ENCODE measurements at regions not wholly inside any gene's neighbourhood (a gene's known extent, or its start where the extent isn't known, plus 50 kb on each side); places are given as distances from the start of the nearest gene placed in this dataset.

- H3K27ac Mint-ChIP-seq = no peak overlapping the region
- Histone ChIP-seq H3K4me2 (no peak overlapping the region), H3K79me2 (ENCODE audit: low read depth) (no peaks in the 10 kb centered on the region), H3K4me3 (no peak overlapping the region), H3K27ac (no peak overlapping the region), H4K20me1 (ENCODE audit: low read depth) (no peaks in the 10 kb centered on the region), H3F3A (ENCODE audit: low read depth) (no peaks in the 10 kb centered on the region), H3K36me3 (no peaks in the 10 kb centered on the region), H3K4me1 (no peaks in the 10 kb centered on the region), H3K27me3 (no peaks in the 10 kb centered on the region), H3K9me3 (ENCODE audit: low read depth) (peaks cover 17% of the 10 kb centered on the region), H3K9ac (no peak overlapping the region), H2AFZ (replicated peaks) (no peak overlapping the region)
- no peaks in the 10 kb centered on the region for H3K9me3 Mint-ChIP-seq
- H3K27me3 Mint-ChIP-seq (ENCODE audit: insufficient read depth, low read depth) = peaks cover 2% of the 10 kb centered on the region
- H3K4me3 Mint-ChIP-seq = no peak overlapping the region
- TF ChIP-seq, protein P1, sequence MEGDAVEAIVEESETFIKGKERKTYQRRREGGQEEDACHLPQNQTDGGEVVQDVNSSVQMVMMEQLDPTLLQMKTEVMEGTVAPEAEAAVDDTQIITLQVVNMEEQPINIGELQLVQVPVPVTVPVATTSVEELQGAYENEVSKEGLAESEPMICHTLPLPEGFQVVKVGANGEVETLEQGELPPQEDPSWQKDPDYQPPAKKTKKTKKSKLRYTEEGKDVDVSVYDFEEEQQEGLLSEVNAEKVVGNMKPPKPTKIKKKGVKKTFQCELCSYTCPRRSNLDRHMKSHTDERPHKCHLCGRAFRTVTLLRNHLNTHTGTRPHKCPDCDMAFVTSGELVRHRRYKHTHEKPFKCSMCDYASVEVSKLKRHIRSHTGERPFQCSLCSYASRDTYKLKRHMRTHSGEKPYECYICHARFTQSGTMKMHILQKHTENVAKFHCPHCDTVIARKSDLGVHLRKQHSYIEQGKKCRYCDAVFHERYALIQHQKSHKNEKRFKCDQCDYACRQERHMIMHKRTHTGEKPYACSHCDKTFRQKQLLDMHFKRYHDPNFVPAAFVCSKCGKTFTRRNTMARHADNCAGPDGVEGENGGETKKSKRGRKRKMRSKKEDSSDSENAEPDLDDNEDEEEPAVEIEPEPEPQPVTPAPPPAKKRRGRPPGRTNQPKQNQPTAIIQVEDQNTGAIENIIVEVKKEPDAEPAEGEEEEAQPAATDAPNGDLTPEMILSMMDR (IDR thresholded peaks at IDR 0.05) = no peak
- TF ChIP-seq EZH2phosphoT487 (IDR thresholded peaks at IDR 0.05) = no peak
- no peak for TF ChIP-seq EZH2 (IDR thresholded peaks at IDR 0.05)
- H3K36me3 Mint-ChIP-seq = no peaks in the 10 kb centered on the region
- DNase-seq (ENCODE audit: low spot score) = no peak
- H3K4me1 Mint-ChIP-seq = peaks cover 3% of the 10 kb centered on the region
These were observed 480.6 kb upstream of the CYLC2 start for GRCh38 chr9:102514541-102514940.

DNA sequence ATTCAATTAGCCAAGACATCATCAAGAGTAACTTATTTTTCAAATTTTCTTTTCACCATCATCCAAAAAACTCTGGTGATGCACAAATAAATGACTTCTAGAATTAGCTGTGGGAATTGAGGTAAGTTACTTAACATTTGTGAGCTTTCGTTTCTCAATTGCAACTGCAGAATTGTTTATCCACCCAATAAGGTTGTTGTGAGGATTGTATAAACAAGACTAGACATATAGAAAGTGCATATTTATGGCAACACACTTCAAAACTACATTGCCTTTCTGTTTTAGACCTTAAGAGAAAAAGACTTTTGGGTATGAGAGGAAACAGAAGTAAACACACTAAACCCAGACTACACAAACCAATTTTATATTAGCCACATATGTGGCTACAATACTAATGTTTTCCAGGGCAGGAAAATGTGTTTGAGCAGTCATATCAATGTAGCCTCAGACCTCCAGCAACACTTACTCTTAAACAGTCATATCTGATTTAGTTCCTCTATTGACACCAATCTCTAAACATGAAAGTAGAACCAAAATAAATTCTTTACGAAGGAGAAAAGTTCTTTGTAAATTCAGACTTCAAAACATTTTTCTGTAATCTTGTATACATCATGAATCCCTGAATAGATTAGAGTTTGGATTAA is 488.0 kb upstream of the CYLC2 start:
- peaks cover 4% of the 10 kb centered on the region for H3K4me1 Mint-ChIP-seq
- Histone ChIP-seq H3K36me3 (no peaks in the 10 kb centered on the region), H3K27ac (no peak overlapping the region), H3F3A (ENCODE audit: low read depth) (no peaks in the 10 kb centered on the region), H3K4me2 (no peak overlapping the region), H3K4me3 (no peak overlapping the region), H4K20me1 (ENCODE audit: low read depth) (no peaks in the 10 kb centered on the region), H3K9ac (no peak overlapping the region), H3K9me3 (ENCODE audit: low read depth) (peaks cover 22% of the 10 kb centered on the region), H3K79me2 (ENCODE audit: low read depth) (no peaks in the 10 kb centered on the region), H3K27me3 (no peaks in the 10 kb centered on the region), H3K4me1 (no peaks in the 10 kb centered on the region), H2AFZ (replicated peaks) (no peak overlapping the region)
- H3K4me3 Mint-ChIP-seq = no peak overlapping the region
- H3K27me3 Mint-ChIP-seq (ENCODE audit: insufficient read depth, low read depth) = no peaks in the 10 kb centered on the region
- H3K27ac Mint-ChIP-seq = no peak overlapping the region
- H3K9me3 Mint-ChIP-seq = no peaks in the 10 kb centered on the region
- no peaks in the 10 kb centered on the region for H3K36me3 Mint-ChIP-seq
- TF ChIP-seq, protein P1 (IDR thresholded peaks at IDR 0.05) = no peak
- TF ChIP-seq EZH2phosphoT487 (IDR thresholded peaks at IDR 0.05) (no peak), EZH2 (IDR thresholded peaks at IDR 0.05) (no peak)
- no peak for DNase-seq (ENCODE audit: low spot score)

- Histone ChIP-seq H3K9ac (no peak overlapping the region), H3K9me3 (ENCODE audit: low read depth) (peaks cover 22% of the 10 kb centered on the region), H3K27me3 (no peaks in the 10 kb centered on the region), H3K79me2 (ENCODE audit: low read depth) (no peaks in the 10 kb centered on the region), H3K27ac (no peak overlapping the region), H2AFZ (replicated peaks) (no peak overlapping the region), H3K4me3 (no peak overlapping the region), H3F3A (ENCODE audit: low read depth) (no peaks in the 10 kb centered on the region), H4K20me1 (ENCODE audit: low read depth) (no peaks in the 10 kb centered on the region), H3K4me1 (no peaks in the 10 kb centered on the region), H3K4me2 (no peak overlapping the region), H3K36me3 (no peaks in the 10 kb centered on the region)
- TF ChIP-seq EZH2 (IDR thresholded peaks at IDR 0.05) (no peak), EZH2phosphoT487 (IDR thresholded peaks at IDR 0.05) (no peak)
- TF ChIP-seq, protein P1 (IDR thresholded peaks at IDR 0.05) = no peak
- Mint-ChIP-seq H3K27ac (no peak overlapping the region), H3K27me3 (ENCODE audit: insufficient read depth, low read depth) (no peaks in the 10 kb centered on the region), H3K9me3 (no peaks in the 10 kb centered on the region), H3K4me1 (peaks cover 4% of the 10 kb centered on the region), H3K4me3 (no peak overlapping the region), H3K36me3 (no peaks in the 10 kb centered on the region)
- DNase-seq (ENCODE audit: low spot score) = no peak
These were observed 488.7 kb upstream of the CYLC2 start for GRCh38 chr9:102506406-102506805.

Measured in neural progenitor cell (in vitro differentiated cells).